Endothelial cell of umbilical vein (primary cell): ENCODE measurements at regions not wholly inside any gene's neighbourhood (a gene's known extent, or its start where the extent isn't known, plus 50 kb on each side); places are given as distances from the start of the nearest gene placed in this dataset.

Experiments used
- BruUV-seq: library from RNA; stranded (reverse); fragments of 400-500 nt; replicated peaks from 2 replicates; lab custom pipeline; 2021; lab: Mats Ljungman, UMichigan
- CTCF ChIA-PET: fragments of 300-600, 350-600 bp; sonication (Branson Sonifier 250); formaldehyde crosslinking; loops from one replicate; lab custom pipeline; 2021; ENCODE audit warnings: antibody characterized with exemption, inconsistent platforms; lab: Charles Lee
- POLR2A ChIA-PET: fragments of 300-600, 350-600 bp; sonication (Branson Sonifier 250); formaldehyde crosslinking; loops from one replicate; lab custom pipeline; 2021; ENCODE audit warnings: antibody characterized with exemption, inconsistent platforms; lab: Charles Lee
- DNase-seq: peaks from one replicate; pipeline ENCODE4 v3.0.0-alpha.2; 2011; ENCODE audit warnings: low read depth, low spot score
- FAIRE-seq: peaks from 2 replicates; lab custom pipeline; 2011; peaks lifted over from hg19 to GRCh38; lab: Jason Lieb, UNC
- H2AFZ ChIP-seq: 2 replicates; pipeline ENCODE4 v1.6.0; 2012; ENCODE audit warnings: low read depth, low read length, control low read depth, inconsistent platforms
- H3K27ac ChIP-seq: 2 replicates; pipeline ENCODE4 v1.5.1; 2011; ENCODE audit warnings: low read depth, mild to moderate bottlenecking, control low read depth, low read length, moderate library complexity; ENCODE audit not compliant: insufficient read depth
- H3K27me3 ChIP-seq, 2 experiments: 2 replicates each; pipeline versions ENCODE4 v1.6.0 to v1.6.1; 2011; ENCODE audit warnings: low read length in 2 of 2, mixed read lengths in 1 of 2; ENCODE audit not compliant: control insufficient read depth in 2 of 2, insufficient read depth in 2 of 2
- H3K36me3 ChIP-seq, 2 experiments: 2 replicates in 1 of 2; 3 replicates in 1 of 2; pipeline ENCODE4 v1.5.1; 2011; ENCODE audit warnings: low read length in 2 of 2, mild to moderate bottlenecking in 1 of 2, moderate library complexity in 1 of 2; ENCODE audit not compliant: control insufficient read depth in 2 of 2, insufficient read depth in 2 of 2; ENCODE audit errors: extremely low read depth in 1 of 2
- H3K4me1 ChIP-seq: 3 replicates; pipeline ENCODE4 v1.5.1; 2011; ENCODE audit warnings: mild to moderate bottlenecking, low read length; ENCODE audit not compliant: control insufficient read depth, insufficient read depth; ENCODE audit errors: extremely low read depth
- H3K4me2 ChIP-seq: 2 replicates; pipeline ENCODE4 v1.6.1; 2011; ENCODE audit warnings: low read length, control low read depth, mixed read lengths; ENCODE audit not compliant: insufficient read depth
- H3K4me3 ChIP-seq, 3 experiments: fragments of 200-600 bp in 1 of 3; sonication (generic), shearing (Covaris generic) in 1 of 3; replicated peaks in 1 of 3; 2 replicates each; pipeline ENCODE4 v1.5.1; 2011 to 2016; ENCODE audit warnings: control low read depth in 3 of 3, low read length in 3 of 3, mild to moderate bottlenecking in 2 of 3, inconsistent platforms in 1 of 3, low read depth in 1 of 3, moderate library complexity in 1 of 3; ENCODE audit not compliant: insufficient read depth in 1 of 3
- H3K79me2 ChIP-seq: 2 replicates; pipeline ENCODE4 v1.6.0; 2012; ENCODE audit warnings: low read length, inconsistent platforms; ENCODE audit not compliant: control insufficient read depth, insufficient read depth
- H3K9ac ChIP-seq: replicated peaks from 2 replicates; pipeline ENCODE3; 2011; ENCODE audit warnings: low read length, control low read depth; ENCODE audit not compliant: insufficient read depth; ENCODE audit errors: extremely low read depth
- H3K9me1 ChIP-seq: replicated peaks from 3 replicates; pipeline ENCODE4 v1.6.0; 2011; ENCODE audit warnings: mild to moderate bottlenecking, low read length; ENCODE audit not compliant: control insufficient read depth, insufficient read depth; ENCODE audit errors: extremely low read depth
- H3K9me3 ChIP-seq: replicated peaks from 2 replicates; pipeline ENCODE4 v1.5.1; 2012; ENCODE audit warnings: low read length, inconsistent platforms; ENCODE audit not compliant: control insufficient read depth, insufficient read depth
- H4K20me1 ChIP-seq: replicated peaks from 2 replicates; pipeline ENCODE3; 2011; ENCODE audit warnings: mild to moderate bottlenecking, low read length; ENCODE audit not compliant: control insufficient read depth, insufficient read depth; ENCODE audit errors: extremely low read depth
- EZH2 ChIP-seq: IDR thresholded peaks from 2 replicates; pipeline ENCODE4 v1.6.1; 2012; ENCODE audit warnings: borderline replicate concordance, low read depth, mild to moderate bottlenecking, moderate library complexity, low read length, inconsistent platforms; ENCODE audit not compliant: severe bottlenecking
- FOS ChIP-seq: IDR thresholded peaks from 2 replicates; pipeline ENCODE4 v1.6.1; 2011; ENCODE audit warnings: mild to moderate bottlenecking, low read length, moderate library complexity, borderline replicate concordance; ENCODE audit not compliant: insufficient read depth
- GATA2 ChIP-seq: IDR thresholded peaks from 2 replicates; pipeline ENCODE4 v1.7.0; 2011; ENCODE audit warnings: low read depth, mild to moderate bottlenecking, moderate library complexity, mixed read lengths, low read length; ENCODE audit not compliant: insufficient read length, insufficient read depth
- JUN ChIP-seq: IDR thresholded peaks from 2 replicates; pipeline ENCODE4 v1.6.1; 2011; ENCODE audit warnings: borderline replicate concordance, low read depth; ENCODE audit not compliant: insufficient read length, insufficient read depth
- MYC ChIP-seq: IDR thresholded peaks from one replicate; pipeline ENCODE4 v1.6.1; 2011; ENCODE audit warnings: mild to moderate bottlenecking, low read depth, low read length
- POLR2A ChIP-seq: IDR thresholded peaks from 2 replicates; pipeline ENCODE4 v1.6.1; 2012; ENCODE audit warnings: low read depth, mild to moderate bottlenecking, control low read depth, low read length
- POLR2AphosphoS5 ChIP-seq: IDR thresholded peaks from 2 replicates; pipeline ENCODE4 v1.6.1; 2012; ENCODE audit warnings: low read depth, mild to moderate bottlenecking, control low read depth, low read length, moderate library complexity; ENCODE audit not compliant: insufficient read depth
- dilution Hi-C: fragments of 300-500 bp; cut with MboI; formaldehyde crosslinking; loops from one replicate; pipeline ENCODE4 v1.15.0; 2019; ENCODE audit warnings: low sequenced_read_pairs; ENCODE audit not compliant: extremely low pct_ligation_motif_present
- intact Hi-C: fragments of 100-400 bp; cut with micrococcal nuclease; formaldehyde crosslinking; loops from one replicate; pipeline ENCODE4 v1.10.0; 2022
- TF ChIP-seq, protein P1 (sequence below), 2 donors: IDR thresholded peaks; 1 replicate in 1 of 2; 2 replicates in 1 of 2; pipeline ENCODE4 v1.5.1; 2011; ENCODE audit warnings: low read length in 2 of 2, mild to moderate bottlenecking in 2 of 2, moderate library complexity in 2 of 2, control low read depth in 1 of 2, inconsistent platforms in 1 of 2, low read depth in 1 of 2; ENCODE audit not compliant: insufficient read depth in 1 of 2; ENCODE audit errors: extremely low read depth in 1 of 2
- TF ChIP-seq, protein P2 (sequence below): IDR thresholded peaks from 2 replicates; pipeline ENCODE4 v1.6.1; 2011; ENCODE audit not compliant: insufficient read depth, insufficient read length

DNA sequence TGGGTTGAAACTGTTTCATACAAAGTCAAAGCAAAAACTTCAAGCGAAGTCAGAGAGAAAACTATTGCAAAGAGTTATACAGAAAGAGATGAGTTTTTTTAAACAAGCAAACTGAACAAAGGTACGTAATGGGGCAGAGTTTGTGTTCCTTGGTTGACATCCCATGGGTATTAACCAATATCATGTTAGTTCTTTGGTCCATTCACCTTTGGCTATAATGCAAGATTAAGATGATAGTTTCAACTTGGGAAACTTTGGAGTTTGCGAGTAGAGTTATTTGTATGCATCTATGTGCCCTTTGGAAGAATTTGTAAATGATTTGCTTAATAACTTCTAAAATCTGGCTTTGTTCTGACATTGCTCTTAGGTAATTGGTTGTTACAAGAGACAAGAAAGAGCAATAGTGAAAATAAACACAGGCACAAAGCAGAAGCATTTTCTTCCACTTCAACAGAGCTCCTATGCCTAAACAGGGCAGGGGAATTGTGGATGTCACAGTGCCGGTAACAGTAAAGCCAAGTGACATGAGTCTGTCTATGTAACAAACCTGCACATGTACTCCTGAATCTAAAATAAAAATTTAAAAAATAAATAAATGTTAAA, 936.1 kb downstream of the SUCLG1 start:
- FAIRE-seq (no peak), DNase-seq (no peak)
- no peak overlapping the region for H3K4me2 ChIP-seq
- H3K27ac ChIP-seq = no peak overlapping the region
- H2AFZ ChIP-seq = no peak overlapping the region
- no peaks in the 10 kb centered on the region for H3K4me1 ChIP-seq
- H3K79me2 ChIP-seq = no peaks in the 10 kb centered on the region
- ChIA-PET POLR2A (no interaction called here), CTCF (no interaction called here)
- H3K9me3 ChIP-seq = no peaks in the 10 kb centered on the region
- peaks cover 2% of the 10 kb centered on the region for H3K9me1 ChIP-seq
- no peaks in the 10 kb centered on the region for H3K36me3 ChIP-seq
- BruUV-seq = no TSS peak
- intact Hi-C loops (no loop called here), dilution Hi-C loops (no loop called here)
- no peak overlapping the region for H3K9ac ChIP-seq
- H3K4me3 ChIP-seq = no peak overlapping the region
- H3K27me3 ChIP-seq = no peaks in the 10 kb centered on the region
- TF ChIP-seq, protein P1, sequence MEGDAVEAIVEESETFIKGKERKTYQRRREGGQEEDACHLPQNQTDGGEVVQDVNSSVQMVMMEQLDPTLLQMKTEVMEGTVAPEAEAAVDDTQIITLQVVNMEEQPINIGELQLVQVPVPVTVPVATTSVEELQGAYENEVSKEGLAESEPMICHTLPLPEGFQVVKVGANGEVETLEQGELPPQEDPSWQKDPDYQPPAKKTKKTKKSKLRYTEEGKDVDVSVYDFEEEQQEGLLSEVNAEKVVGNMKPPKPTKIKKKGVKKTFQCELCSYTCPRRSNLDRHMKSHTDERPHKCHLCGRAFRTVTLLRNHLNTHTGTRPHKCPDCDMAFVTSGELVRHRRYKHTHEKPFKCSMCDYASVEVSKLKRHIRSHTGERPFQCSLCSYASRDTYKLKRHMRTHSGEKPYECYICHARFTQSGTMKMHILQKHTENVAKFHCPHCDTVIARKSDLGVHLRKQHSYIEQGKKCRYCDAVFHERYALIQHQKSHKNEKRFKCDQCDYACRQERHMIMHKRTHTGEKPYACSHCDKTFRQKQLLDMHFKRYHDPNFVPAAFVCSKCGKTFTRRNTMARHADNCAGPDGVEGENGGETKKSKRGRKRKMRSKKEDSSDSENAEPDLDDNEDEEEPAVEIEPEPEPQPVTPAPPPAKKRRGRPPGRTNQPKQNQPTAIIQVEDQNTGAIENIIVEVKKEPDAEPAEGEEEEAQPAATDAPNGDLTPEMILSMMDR (IDR thresholded peaks at IDR 0.05; ENCODE audit: extremely low read depth in 1 of 2, insufficient read depth in 1 of 2, low read depth in 1 of 2, low read length in 2 of 2) = no peak
- TF ChIP-seq GATA2 (no peak), JUN (no peak), EZH2 (no peak), POLR2AphosphoS5 (no peak), MYC (no peak), FOS (no peak), POLR2A (no peak)
- TF ChIP-seq, protein P2, sequence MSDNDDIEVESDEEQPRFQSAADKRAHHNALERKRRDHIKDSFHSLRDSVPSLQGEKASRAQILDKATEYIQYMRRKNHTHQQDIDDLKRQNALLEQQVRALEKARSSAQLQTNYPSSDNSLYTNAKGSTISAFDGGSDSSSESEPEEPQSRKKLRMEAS = no peak
- H4K20me1 ChIP-seq = no peaks in the 10 kb centered on the region
